CD14-positive monocyte (primary cell): ENCODE measurements at regions not wholly inside any gene's neighbourhood (a gene's known extent, or its start where the extent isn't known, plus 50 kb on each side); places are given as distances from the start of the nearest gene placed in this dataset.

Experiments used
- DNase-seq, 3 donors: peaks; one replicate each; pipeline ENCODE4 v3.0.0-alpha.2; 2011 to 2022
- H2AFZ ChIP-seq: 2 replicates; pipeline ENCODE4 v1.6.0; 2012; ENCODE audit warnings: mild to moderate bottlenecking, low read depth, low read length, inconsistent platforms; ENCODE audit not compliant: insufficient read depth, poor library complexity, severe bottlenecking
- H3K27ac ChIP-seq, 2 donors: 1 replicate in 1 of 2; 2 replicates in 1 of 2; pipeline ENCODE4 v1.5.1; 2012 to 2013; ENCODE audit warnings: low read length in 2 of 2, control low read depth in 1 of 2, inconsistent platforms in 1 of 2, low read depth in 1 of 2, mild to moderate bottlenecking in 1 of 2
- H3K27me3 ChIP-seq, 2 donors: one replicate each; pipeline versions ENCODE4 v1.6.0 to v1.6.1; 2011 to 2013; ENCODE audit warnings: low read length in 2 of 2; ENCODE audit not compliant: control insufficient read depth in 2 of 2, insufficient read depth in 2 of 2
- H3K36me3 ChIP-seq, 2 donors: replicated peaks in 1 of 2; 1 replicate in 1 of 2; 2 replicates in 1 of 2; pipeline versions ENCODE4 v1.5.1 to v1.6.1; 2012 to 2013; ENCODE audit warnings: low read length in 2 of 2, control low read depth in 1 of 2, inconsistent platforms in 1 of 2, mild to moderate bottlenecking in 1 of 2; ENCODE audit not compliant: insufficient read depth in 2 of 2, control insufficient read depth in 1 of 2
- H3K4me1 ChIP-seq, 2 donors: 1 replicate in 1 of 2; 2 replicates in 1 of 2; pipeline versions ENCODE4 v1.5.1 to v1.6.1; 2012 to 2013; ENCODE audit warnings: low read length in 2 of 2, control low read depth in 1 of 2, inconsistent platforms in 1 of 2, mild to moderate bottlenecking in 1 of 2, moderate library complexity in 1 of 2; ENCODE audit not compliant: insufficient read depth in 2 of 2, control insufficient read depth in 1 of 2
- H3K4me2 ChIP-seq: replicated peaks from 2 replicates; pipeline ENCODE3; 2012; ENCODE audit warnings: low read length, moderate library complexity, mild to moderate bottlenecking; ENCODE audit not compliant: poor library complexity, severe bottlenecking; ENCODE audit errors: extremely low read depth
- H3K4me3 ChIP-seq, 3 experiments: fragments of 200-600 bp in 1 of 3; sonication (generic) in 1 of 3; replicated peaks in 1 of 3; 1 replicate in 2 of 3; 2 replicates in 1 of 3; pipeline ENCODE4 v1.5.1; 2011 to 2013; ENCODE audit warnings: low read length in 3 of 3, mild to moderate bottlenecking in 3 of 3, control low read depth in 2 of 3, low read depth in 2 of 3, inconsistent platforms in 1 of 3, moderate library complexity in 1 of 3
- H3K79me2 ChIP-seq: 2 replicates; pipeline ENCODE4 v1.6.0; 2012; ENCODE audit warnings: mild to moderate bottlenecking, control low read depth, inconsistent platforms, low read length, moderate library complexity; ENCODE audit not compliant: insufficient read depth
- H3K9ac ChIP-seq: 2 replicates; pipeline ENCODE4 v1.6.0; 2017; ENCODE audit warnings: low read length, mild to moderate bottlenecking; ENCODE audit not compliant: insufficient read depth, poor library complexity, severe bottlenecking
- H3K9me3 ChIP-seq, 2 donors: replicated peaks in 1 of 2; 1 replicate in 1 of 2; 2 replicates in 1 of 2; pipeline versions ENCODE4 v1.5.1 to v1.6.1; 2012 to 2013; ENCODE audit warnings: low read length in 2 of 2, control low read depth in 1 of 2; ENCODE audit not compliant: control insufficient read depth in 1 of 2, insufficient read depth in 1 of 2
- H4K20me1 ChIP-seq: 2 replicates; pipeline ENCODE4 v1.6.0; 2012; ENCODE audit warnings: mild to moderate bottlenecking, low read length, control low read depth, moderate library complexity; ENCODE audit not compliant: insufficient read depth
- H3K27ac Mint-ChIP-seq, 7 donors: one replicate each; pipeline ENCODE4 v1.8.0; 2020; ENCODE audit warnings: mild to moderate bottlenecking in 7 of 7, mixed read lengths in 7 of 7, moderate library complexity in 6 of 7, inconsistent platforms in 2 of 7
- H3K27me3 Mint-ChIP-seq, 3 donors: one replicate each; pipeline ENCODE4 v1.8.0; 2021 to 2022; ENCODE audit warnings: low read depth in 3 of 3, mild to moderate bottlenecking in 3 of 3, mixed read lengths in 3 of 3, moderate library complexity in 3 of 3, inconsistent platforms in 1 of 3
- H3K36me3 Mint-ChIP-seq, 2 donors: one replicate each; pipeline ENCODE4 v1.8.0; 2020; ENCODE audit warnings: mixed read lengths in 2 of 2, inconsistent platforms in 1 of 2, mild to moderate bottlenecking in 1 of 2
- H3K4me1 Mint-ChIP-seq: one replicate; pipeline ENCODE4 v1.8.0; 2020; ENCODE audit warnings: mild to moderate bottlenecking, mixed read lengths
- H3K4me3 Mint-ChIP-seq, 2 donors: one replicate each; pipeline ENCODE4 v1.8.0; 2020; ENCODE audit warnings: mild to moderate bottlenecking in 2 of 2, mixed read lengths in 2 of 2, moderate library complexity in 1 of 2
- H3K9me3 Mint-ChIP-seq, 7 donors: one replicate each; pipeline ENCODE4 v1.8.0; 2020 to 2022; ENCODE audit warnings: mixed read lengths in 7 of 7, mild to moderate bottlenecking in 6 of 7, moderate library complexity in 6 of 7, inconsistent platforms in 2 of 7
- CTCF ChIP-seq: fragments of 200-600 bp; IDR thresholded peaks from one replicate; pipeline ENCODE4 v1.8.0; 2022; ENCODE audit warnings: antibody characterized with exemption, mild to moderate bottlenecking
- WGBS: methylation state at CpG from one replicate; pipeline ENCODE4 v1.1.5; 2013; ENCODE audit warnings: missing lambda C conversion rate; ENCODE audit not compliant: insufficient coverage; 5-methylcytosine and 5-hydroxymethylcytosine counted together
- intact Hi-C, 2 donors: fragments of 100-400 bp; cut with micrococcal nuclease; formaldehyde crosslinking; loops; one replicate each; pipeline versions ENCODE4 v1.15.0 to v1.15.1; 2023

GRCh38 chr10:21318540-21319167 is 206.8 kb downstream of the SKIDA1 start:
- no peaks in the 10 kb centered on the region for H3K4me1 Mint-ChIP-seq
- intact Hi-C loops, result no loop called here
- H3K9me3 Mint-ChIP-seq, result peaks cover 0 to 11% (median 6%) of the 10 kb centered on the region in 7 donors
- Histone ChIP-seq H3K9me3 (no peaks in the 10 kb centered on the region), H3K4me1 (no peaks in the 10 kb centered on the region), H4K20me1 (no peaks in the 10 kb centered on the region), H3K4me2 (no peak overlapping the region), H3K79me2 (no peaks in the 10 kb centered on the region), H3K36me3 (no peaks in the 10 kb centered on the region), H2AFZ (no peak overlapping the region), H3K4me3 (no peak overlapping the region), H3K27ac (no peak overlapping the region), H3K9ac (no peak overlapping the region), H3K27me3 (no peaks in the 10 kb centered on the region)
- TF ChIP-seq CTCF, result no peak
- H3K4me3 Mint-ChIP-seq, result no peak overlapping the region
- peaks cover 0 to 2% (median 2%) of the 10 kb centered on the region in 3 donors for H3K27me3 Mint-ChIP-seq
- DNase-seq, result no peak
- no peak overlapping the region for H3K27ac Mint-ChIP-seq
- WGBS, result 82% methylated on average over 10 of the region's 15 CpGs
- H3K36me3 Mint-ChIP-seq, result no peaks in the 10 kb centered on the region

- H3K27me3 Mint-ChIP-seq, result peaks cover 0 to 2% (median 2%) of the 10 kb centered on the region in 3 donors
- no peak for TF ChIP-seq CTCF
- no peak for DNase-seq
Observed at GRCh38 chr10:21317902-21318301, 207.6 kb downstream of the SKIDA1 start.

More at GRCh38 chr10:21317902-21318301, 207.6 kb downstream of the SKIDA1 start:
- no peaks in the 10 kb centered on the region for H3K36me3 ChIP-seq
- Mint-ChIP-seq H3K36me3 (no peaks in the 10 kb centered on the region), H3K27ac (peak overlapping the region in 1 of 7 donors; percentile 68), H3K9me3 (peaks cover 0 to 11% (median 7%) of the 10 kb centered on the region in 7 donors), H3K4me3 (no peak overlapping the region), H3K4me1 (no peaks in the 10 kb centered on the region)
- intact Hi-C loops, result no loop called here
- H3K27ac ChIP-seq, result no peak overlapping the region
- H3K4me1 ChIP-seq, result no peaks in the 10 kb centered on the region
- H3K9ac ChIP-seq, result no peak overlapping the region
- no peak overlapping the region for H3K4me2 ChIP-seq
- 100% methylated on average over 2 of the region's 3 CpGs for WGBS
- no peak overlapping the region for H3K4me3 ChIP-seq
- H3K9me3 ChIP-seq, result no peaks in the 10 kb centered on the region
- H3K79me2 ChIP-seq, result no peaks in the 10 kb centered on the region
- no peaks in the 10 kb centered on the region for H3K27me3 ChIP-seq
- H2AFZ ChIP-seq, result no peak overlapping the region
- H4K20me1 ChIP-seq, result no peaks in the 10 kb centered on the region
